Mesothelial cell of epicardium (in vitro differentiated cells): ENCODE measurements at regions not wholly inside any gene's neighbourhood (a gene's known extent, or its start where the extent isn't known, plus 50 kb on each side); places are given as distances from the start of the nearest gene placed in this dataset.
A peak's percentile ranks its signal among the peaks of the same experiment; 100 is the strongest.

Experiments used
- DNase-seq, 2 experiments: peaks; one replicate each; pipeline ENCODE4 v3.0.0; 2021; ENCODE audit warnings: low spot score in 2 of 2; ENCODE audit not compliant: unreplicated experiment in 2 of 2
- H3K27ac Mint-ChIP-seq: 2 replicates; pipeline ENCODE4 v1.8.0; 2021; ENCODE audit warnings: mixed read lengths
- H3K27me3 Mint-ChIP-seq: 2 replicates; pipeline ENCODE4 v1.8.0; 2021; ENCODE audit warnings: low read depth, mixed read lengths
- H3K36me3 Mint-ChIP-seq: 2 replicates; pipeline ENCODE4 v1.8.0; 2021; ENCODE audit warnings: mixed read lengths
- H3K4me1 Mint-ChIP-seq: 2 replicates; pipeline ENCODE4 v1.8.0; 2021; ENCODE audit warnings: mixed read lengths
- H3K4me3 Mint-ChIP-seq: 2 replicates; pipeline ENCODE4 v1.8.0; 2021; ENCODE audit warnings: mild to moderate bottlenecking, moderate library complexity, mixed read lengths
- H3K9me3 Mint-ChIP-seq: 2 replicates; pipeline ENCODE4 v1.8.0; 2021; ENCODE audit warnings: mixed read lengths
- CTCF ChIP-seq: fragments of 200-600 bp; sonication (generic); IDR thresholded peaks from one replicate; pipeline ENCODE4 v1.5.0; 2021; ENCODE audit warnings: antibody characterized with exemption; ENCODE audit not compliant: unreplicated experiment

GRCh38 chr22:47370448-47371262 is 608.2 kb downstream of the TBC1D22A start:
- peaks cover 50% of the 10 kb centered on the region for H3K9me3 Mint-ChIP-seq

DNA sequence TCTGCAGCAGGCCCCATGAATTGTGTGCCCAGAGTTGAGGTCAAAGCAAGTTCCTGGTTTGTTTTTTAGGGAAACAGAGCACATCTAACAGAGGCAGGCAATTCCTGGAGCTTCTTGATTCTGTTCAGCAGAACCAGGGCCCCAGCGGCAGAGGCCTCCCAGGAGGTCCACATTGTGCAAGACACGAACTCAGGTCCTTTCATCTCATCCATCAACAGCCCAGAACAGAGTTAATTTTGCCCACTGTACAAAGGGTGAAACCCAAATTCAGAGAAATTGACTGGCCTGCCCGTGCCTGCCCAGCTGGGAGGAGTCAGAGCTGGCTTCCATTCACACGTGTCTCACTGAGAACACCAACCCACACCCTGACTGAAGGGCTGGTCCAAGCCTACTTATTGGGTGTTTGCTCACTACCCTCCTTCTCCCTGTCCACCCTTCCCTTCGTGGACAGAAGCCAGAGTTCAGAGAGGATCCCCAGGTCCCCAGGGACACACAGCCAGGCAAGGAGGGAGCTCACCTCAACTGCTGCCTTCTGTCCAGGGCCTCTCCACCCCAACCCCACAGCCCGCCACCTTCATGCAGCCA is 607.1 kb downstream of the TBC1D22A start:
- peak in 1 of 2 experiments; percentile 17 for DNase-seq
- Mint-ChIP-seq H3K9me3 (peaks cover 59% of the 10 kb centered on the region), H3K4me1 (no peaks in the 10 kb centered on the region), H3K27me3 (no peaks in the 10 kb centered on the region), H3K4me3 (no peak overlapping the region), H3K27ac (no peak overlapping the region), H3K36me3 (peaks cover 7% of the 10 kb centered on the region)
- TF ChIP-seq CTCF: no peak

More at GRCh38 chr22:47370448-47371262, 608.2 kb downstream of the TBC1D22A start:
- Mint-ChIP-seq H3K27me3 (no peaks in the 10 kb centered on the region), H3K4me1 (no peaks in the 10 kb centered on the region), H3K4me3 (no peak overlapping the region), H3K27ac (no peak overlapping the region), H3K36me3 (peaks cover 7% of the 10 kb centered on the region)
- DNase-seq: peak in 1 of 2 experiments; percentile 6
- TF ChIP-seq CTCF: no peak

GRCh38 chr22:47369020-47369419 is 606.6 kb downstream of the TBC1D22A start:
- TF ChIP-seq CTCF: no peak
- no peaks in the 10 kb centered on the region for H3K27me3 Mint-ChIP-seq
- H3K4me1 Mint-ChIP-seq: no peaks in the 10 kb centered on the region
- no peak overlapping the region for H3K4me3 Mint-ChIP-seq
- H3K27ac Mint-ChIP-seq: no peak overlapping the region
- peaks cover 7% of the 10 kb centered on the region for H3K36me3 Mint-ChIP-seq
- peaks cover 62% of the 10 kb centered on the region for H3K9me3 Mint-ChIP-seq
- peak in 1 of 2 experiments; percentile 10 for DNase-seq

- no peak overlapping the region for H3K27ac Mint-ChIP-seq
- DNase-seq: peak in 1 of 2 experiments; percentile 29
- TF ChIP-seq CTCF: no peak
- H3K4me3 Mint-ChIP-seq: no peak overlapping the region
- peaks cover 66% of the 10 kb centered on the region for H3K9me3 Mint-ChIP-seq
- H3K4me1 Mint-ChIP-seq: no peaks in the 10 kb centered on the region
- peaks cover 7% of the 10 kb centered on the region for H3K36me3 Mint-ChIP-seq
- no peaks in the 10 kb centered on the region for H3K27me3 Mint-ChIP-seq
Observed at GRCh38 chr22:47367993-47368945, 605.8 kb downstream of the TBC1D22A start.

DNA sequence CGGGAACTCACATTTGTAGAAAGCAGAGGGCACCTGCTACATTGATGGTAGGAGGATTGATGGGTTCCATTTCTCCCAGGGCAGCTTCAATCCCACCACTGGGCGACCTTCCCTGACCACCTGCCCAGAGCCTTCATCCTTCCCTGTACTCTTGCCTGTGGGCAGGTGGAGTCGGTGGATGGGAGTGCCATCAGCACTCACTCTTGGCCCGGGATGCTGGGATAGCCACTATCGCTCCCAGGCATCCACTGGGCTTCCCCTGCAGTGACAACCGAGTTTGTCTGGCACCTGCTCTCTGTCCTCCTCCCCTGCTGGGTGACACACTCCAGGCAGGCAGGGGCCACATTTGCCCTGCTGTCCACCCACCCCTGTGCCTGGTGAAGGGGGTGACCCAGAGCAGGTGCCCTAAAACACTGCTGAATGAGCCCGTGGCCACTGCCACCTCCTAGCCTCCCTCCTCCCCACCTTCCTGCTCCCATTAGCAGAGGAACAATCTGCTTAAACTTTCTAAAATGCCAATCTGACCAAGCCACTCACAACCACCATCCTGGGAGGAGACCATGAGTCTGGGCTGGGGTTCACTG is 604.7 kb downstream of the TBC1D22A start:
- Mint-ChIP-seq H3K27ac (no peak overlapping the region), H3K4me3 (no peak overlapping the region), H3K36me3 (peaks cover 4% of the 10 kb centered on the region), H3K4me1 (no peaks in the 10 kb centered on the region), H3K9me3 (peaks cover 71% of the 10 kb centered on the region), H3K27me3 (no peaks in the 10 kb centered on the region)
- TF ChIP-seq CTCF: no peak
- DNase-seq: peak in 1 of 2 experiments; percentile 19
